Activated T-cell treated with anti-CD3 and anti-CD28 coated beads, Interleukin-2, amount 50 U/mL, for 1 hour (primary cell): ENCODE measurements at regions not wholly inside any gene's neighbourhood (a gene's known extent, or its start where the extent isn't known, plus 50 kb on each side); places are given as distances from the start of the nearest gene placed in this dataset.

Experiments
- DNase-seq: peaks from one replicate; pipeline ENCODE4 v3.0.0-alpha.2; 2020

DNA sequence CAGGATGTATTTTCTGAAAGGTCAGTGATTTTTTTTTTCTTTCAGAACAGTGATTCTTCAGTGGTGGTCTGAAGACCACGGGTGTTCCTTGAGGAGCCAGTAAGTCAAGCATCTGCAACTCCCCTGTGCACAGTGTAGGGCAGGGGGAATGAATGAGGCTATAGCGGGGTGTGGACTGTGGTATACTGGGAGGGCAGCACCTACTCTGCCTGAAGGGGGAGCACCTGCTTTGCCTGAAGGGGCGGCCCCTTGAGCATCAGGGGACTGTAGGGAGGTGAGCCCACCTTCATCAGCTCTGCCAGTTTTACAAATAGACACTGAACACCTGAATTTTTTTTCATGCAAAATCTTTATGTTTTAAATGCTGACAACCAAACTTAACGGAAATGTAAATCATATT is 77.5 kb upstream of the RIPOR2 start:
- DNase-seq, result no peak

DNA sequence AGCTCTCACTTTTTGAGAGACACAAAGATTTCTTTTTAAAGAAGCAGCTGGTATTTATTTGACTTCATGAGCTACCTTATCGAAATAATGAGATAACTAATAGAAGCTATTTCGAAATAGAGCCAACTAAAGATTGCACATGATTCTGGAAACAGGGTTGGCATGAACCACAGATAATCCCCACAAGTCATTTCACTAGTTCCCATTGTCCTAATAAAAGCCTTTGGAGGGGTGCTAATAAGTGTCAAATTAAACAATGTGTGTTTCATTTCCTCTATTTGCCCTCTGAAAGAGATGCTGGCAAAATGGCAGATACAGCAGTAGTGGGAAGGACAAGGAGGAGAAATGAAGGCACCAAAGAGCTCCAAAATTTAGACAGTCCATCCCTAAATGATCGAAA is 78.6 kb upstream of the RIPOR2 start:
- no peak for DNase-seq

DNA sequence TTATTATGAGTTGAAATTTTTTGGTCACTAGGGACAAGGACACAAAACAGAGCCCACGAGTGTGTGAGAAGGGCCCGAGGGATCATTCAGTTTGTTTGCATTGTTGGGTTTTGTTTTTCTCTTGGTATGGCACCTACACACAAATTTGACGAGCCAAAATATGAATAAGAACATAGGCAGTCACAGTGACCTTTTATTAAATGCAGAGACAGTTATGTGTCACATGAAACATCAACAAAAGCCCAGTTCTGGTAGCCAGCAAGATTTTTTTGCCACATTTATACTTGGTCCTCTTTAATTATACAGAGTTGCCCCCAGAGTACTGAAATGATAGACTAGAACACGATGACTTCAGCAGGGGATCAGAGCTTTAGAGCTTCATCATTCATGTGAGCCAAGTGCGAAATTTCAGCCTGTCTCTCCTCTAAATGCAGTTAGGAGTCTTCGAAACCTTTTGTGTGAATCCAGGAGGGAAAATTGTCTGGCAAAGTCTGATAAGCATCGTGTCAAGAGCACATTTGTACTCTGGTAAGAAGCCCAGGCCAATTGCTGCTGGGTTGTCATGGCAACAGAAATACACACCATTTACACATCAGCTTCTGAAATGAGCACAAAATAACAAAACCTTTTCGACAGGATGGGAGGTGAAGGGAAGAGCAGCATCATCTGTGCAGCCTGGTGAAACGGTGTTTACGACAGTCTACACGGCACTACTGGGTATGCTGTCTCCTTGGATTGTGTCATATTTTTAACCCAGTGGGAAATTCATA is 79.2 kb upstream of the RIPOR2 start:
- no peak for DNase-seq

DNA sequence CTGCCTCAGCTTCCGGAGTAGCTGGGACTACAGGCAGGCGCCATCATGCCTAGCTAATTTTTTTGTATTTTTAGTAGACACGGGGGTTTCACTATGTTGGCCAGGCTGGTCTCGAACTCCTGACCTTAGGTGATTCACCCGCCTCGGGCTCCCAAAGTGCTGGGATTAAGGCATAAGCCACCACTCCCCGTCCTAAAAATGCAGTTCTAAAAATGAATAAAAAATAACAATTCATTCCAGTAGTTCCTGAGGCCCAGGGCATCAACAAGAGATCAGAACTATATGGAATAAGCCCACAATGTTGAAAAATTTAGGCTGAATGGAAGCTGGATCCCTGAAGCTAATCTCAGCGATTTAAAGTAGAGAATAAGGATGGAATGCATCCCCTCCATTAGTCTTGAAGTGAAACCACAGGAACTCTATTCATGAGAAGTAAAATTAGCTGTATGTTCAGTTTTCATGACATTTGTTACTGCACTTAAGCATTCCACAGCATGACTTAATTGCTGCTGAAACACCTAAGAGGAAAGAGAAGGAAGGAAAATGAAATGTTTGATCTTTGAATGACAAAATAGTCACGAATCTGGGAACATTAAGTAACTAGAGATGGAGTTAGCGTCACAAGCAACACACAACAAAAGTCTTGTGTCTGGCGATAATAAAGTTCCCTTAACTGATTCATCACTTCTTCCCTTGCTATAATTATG is 80.4 kb upstream of the RIPOR2 start:
- DNase-seq, result no peak

DNA sequence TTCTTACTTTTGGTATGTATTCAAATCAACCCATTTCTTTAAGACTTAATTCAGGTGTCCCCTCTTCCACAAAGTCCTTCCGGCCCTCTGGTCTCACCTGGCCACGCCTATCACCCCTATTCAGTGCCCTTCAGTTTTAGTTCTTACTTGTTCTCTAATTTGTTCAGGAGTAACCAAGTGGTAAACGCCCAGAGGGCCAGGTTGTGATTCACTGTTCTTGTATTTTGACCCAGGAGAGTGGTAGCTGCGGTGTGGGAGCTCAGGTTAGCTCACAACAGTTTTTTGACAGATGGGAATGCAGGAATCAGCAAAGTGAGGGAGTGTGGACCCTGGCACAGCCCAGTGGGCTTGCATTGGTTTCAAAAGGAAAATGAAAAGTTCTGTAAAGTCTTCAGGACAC is 81.7 kb upstream of the RIPOR2 start:
- DNase-seq, result no peak

DNA sequence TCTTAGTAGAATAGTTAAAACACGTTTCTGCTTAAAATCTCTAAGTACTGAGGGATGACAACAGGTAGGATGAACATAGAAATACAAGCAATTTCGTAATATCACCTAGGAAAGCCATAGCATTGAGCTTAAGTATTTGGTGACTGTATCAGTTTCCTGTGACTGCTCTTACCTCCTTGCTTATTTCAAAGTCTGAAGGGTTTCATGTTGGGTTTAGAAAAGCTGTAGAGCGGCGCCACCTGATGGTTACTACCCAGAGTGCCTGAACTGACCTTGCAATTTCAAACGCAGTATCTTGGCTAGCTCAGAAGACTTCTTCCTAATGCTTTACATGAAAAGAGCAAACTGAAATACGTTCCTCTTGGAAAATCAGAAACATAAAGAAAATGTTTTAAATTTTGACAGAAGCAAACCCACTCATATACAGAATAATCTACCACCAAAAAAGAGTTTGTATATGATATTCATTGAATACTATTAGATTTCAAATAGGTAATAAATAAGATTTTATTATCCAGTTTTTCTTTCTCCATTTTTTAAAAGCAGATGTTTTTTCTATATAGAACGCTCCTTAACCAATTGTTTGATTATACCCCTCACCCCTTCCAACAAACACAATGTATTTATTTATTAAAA is 82.3 kb upstream of the RIPOR2 start:
- DNase-seq, result peak; percentile 80

DNA sequence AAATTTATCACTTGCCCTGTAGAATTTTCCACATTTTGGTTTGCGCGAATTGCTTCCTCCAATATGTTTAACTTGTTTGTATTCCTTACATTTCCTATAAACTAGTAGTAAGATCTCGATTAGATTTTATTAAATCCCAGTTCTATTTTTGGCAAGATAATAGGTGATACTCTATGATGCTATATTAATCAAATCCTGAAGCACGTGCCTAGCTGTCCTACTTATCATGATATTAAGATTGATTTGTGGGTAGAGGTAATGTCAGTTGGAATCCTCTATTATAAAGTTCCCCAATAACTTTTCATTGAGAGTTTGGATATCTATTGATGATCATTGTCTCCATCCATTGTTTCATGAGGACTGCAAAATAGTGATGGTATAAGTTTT is 82.8 kb upstream of the RIPOR2 start:
- DNase-seq, result no peak

DNA sequence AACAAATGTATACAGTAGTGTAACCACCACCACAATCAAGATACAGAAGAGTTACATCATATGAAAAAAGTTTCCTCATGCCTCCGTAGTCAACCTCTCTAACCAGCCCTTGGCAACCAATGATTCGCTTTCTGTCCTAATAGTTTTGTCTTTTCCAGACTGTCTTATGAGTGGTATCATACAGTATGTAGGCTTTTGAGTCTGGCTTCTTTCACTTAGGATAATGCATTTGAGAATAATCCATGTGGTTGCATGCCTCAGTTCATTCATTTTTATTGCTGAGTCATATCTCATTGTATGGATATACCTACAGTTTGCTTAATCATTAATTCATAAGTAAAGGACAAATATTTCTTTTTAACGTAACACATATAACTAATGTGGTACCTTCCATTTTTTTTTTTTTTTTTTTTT is 86.4 kb upstream of the RIPOR2 start:
- DNase-seq, result no peak

DNA sequence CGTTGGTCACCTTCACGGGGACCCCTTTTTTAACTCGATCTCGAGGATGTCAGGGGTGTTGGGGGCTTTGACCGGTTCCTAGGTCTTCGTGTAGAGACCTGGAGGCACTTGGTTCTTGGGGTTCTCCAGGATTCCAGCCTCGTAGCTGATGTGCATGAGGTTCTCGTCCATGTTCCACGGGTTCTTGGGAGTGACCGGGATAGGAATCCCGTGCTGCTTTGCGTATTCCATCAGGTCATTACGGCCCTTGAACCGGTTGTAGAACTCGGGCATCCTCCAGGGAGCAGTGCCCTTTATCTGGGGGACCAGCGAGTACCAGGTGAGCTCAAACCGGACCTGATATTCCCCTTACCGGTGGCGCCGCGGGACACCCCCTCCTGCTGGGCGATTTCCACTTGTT is 88.0 kb upstream of the RIPOR2 start:
- no peak for DNase-seq

DNA sequence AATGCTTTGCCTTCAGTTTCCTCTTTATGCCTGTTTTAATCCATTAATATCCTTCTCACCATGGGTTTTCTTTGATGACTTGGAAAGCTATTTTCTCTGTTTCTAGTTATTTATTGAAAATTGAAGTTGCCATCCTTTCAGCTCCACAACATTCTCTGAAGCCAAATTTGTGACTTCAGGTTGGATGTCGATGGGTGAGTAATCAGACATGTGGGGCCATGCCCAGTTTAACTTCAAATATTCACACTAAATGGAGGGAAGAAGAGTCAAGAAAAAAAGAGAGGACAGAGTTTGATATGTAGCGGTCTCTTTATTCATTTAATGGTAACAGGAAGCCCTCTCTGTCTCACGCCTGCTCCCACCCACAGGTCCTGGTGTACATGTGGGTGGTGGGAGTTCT is 89.1 kb upstream of the RIPOR2 start:
- no peak for DNase-seq

DNA sequence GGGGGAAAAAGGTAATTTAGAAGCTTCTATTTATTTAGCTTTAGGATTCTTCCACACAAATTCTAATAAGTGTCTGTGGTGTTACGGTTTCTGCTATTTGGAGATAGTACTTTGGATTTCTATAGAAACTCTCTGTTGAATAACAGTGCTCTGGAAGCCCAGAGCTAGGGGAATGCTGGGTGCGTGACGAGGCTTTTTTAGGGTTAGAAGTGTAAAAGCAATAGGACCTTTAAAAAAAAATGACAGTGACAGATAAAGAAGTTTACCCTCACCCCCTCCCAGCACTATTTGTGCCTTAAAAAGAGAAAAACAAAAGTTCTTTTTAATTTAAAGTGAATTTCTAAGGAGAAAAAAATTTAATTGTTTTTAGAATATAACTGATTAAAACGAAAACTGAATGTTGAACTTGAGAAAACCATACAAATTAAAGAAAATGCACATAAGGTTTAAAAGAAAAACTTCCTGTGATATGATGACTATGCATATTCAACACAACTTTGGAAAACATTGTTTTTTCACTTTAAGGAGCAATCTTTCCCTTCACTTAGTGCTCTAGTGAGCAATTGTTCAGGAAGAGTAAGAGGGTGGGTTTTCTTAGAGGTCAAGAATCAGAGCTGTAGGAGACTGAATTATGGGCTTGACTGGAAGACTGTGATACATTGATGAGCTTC is 89.6 kb upstream of the RIPOR2 start:
- DNase-seq, result no peak

DNA sequence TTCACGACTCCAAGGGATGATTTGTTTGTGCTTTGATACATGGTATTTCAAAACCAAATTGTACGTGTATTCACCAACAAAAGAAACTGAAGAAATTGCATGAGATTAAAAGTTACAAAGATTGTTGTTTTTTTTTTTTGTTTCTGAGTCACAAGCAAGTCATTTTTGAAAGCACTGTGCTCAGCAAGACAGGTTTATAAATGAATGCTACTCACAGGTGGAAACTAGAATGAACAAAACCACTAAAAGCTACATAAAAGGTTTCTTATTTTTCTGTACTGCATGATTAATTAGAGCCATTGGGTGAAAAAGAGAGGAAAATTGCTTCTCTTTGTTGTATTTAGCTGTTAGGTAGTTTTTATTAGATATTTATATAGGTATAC is 90.2 kb upstream of the RIPOR2 start:
- no peak for DNase-seq

DNA sequence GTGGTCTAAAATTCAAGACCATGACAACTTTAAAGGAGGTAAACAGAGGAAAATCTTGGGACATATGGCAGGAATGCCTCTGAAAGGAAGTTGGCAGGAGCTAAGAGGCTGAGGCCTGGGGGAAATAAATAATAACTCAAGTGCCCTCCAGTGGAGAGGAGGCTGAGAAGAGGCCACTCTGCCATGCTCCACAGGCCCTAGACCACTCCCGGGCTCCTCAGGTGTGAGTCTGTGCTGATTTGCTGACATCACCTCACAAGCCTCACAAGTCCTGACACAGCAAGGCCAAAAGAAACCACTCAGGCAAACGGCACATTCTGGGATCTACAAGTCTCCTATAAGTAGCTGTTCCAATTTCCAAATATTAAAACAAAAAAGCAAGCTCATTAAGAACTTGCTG is 91.0 kb upstream of the RIPOR2 start:
- no peak for DNase-seq

DNA sequence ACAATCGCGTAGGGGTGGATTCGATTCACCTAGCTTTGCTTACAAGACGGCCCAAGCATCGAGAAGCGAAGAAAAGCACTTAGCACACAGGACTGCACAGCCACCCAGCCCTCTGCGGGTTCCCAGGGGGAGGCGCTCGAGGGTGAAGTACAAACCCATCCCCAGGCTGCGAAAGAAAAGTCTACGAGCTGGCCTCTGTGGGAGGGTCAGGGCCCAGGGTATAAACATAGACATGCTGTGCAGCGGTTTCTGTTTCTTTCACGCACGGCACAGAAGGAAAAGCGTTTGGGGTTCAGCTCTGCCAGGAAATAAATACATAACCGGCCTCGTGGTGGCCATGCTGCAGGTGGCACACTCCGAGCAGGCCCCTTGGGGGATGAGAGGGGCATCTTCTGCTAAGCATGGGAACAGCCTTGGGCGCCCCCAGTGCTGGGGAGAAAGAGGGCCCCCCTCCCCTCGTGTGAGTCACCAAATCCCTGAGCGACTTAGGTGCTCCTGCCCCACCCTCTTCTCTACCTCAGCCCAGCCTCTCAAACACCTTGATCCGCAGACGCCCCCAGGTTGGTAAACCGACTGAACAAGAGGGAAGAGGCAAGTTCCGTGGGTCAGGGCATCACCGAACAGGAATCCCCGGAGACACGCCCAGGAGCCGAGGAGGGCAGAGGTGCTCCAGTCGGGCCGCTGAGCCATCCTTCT is 91.6 kb upstream of the RIPOR2 start:
- DNase-seq, result peak; percentile 77

DNA sequence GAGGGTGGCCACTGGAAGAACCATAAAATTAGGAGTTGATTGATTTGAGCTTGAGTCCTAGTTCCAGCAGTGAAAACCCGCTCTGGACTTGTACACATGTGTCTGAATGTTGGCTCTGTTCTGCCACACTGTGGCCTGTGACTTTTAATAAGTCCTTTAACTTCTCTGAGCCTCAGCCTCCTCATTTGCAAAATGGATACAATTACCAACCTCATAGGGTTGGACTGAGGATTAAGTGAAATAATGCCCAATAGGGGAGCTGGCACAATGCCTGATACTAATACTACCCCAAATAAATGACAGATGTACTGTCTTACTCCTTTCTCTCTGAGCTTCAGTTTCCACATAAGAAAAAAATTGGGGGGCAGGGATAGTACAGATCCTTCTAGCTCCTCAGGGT is 92.6 kb upstream of the RIPOR2 start:
- DNase-seq, result no peak

DNA sequence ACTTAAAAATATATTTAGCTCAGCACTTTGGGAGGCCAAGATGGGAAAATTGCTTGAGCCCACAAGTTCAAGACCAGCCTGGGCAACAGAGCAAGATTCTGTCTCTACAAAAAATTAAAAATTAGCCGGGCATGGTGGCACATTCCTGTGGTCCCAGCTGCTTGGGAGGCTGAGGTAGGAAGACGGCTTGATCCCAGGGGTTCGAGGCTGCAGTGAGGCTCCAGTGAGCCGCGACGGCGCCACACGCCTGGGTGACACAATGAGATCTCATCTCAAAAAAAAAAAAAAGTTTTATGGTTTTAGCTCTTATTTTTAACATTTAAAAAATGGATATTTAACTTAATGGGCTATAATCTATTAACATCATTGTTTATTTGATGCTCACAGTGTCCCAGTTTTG is 97.2 kb upstream of the RIPOR2 start:
- no peak for DNase-seq

DNA sequence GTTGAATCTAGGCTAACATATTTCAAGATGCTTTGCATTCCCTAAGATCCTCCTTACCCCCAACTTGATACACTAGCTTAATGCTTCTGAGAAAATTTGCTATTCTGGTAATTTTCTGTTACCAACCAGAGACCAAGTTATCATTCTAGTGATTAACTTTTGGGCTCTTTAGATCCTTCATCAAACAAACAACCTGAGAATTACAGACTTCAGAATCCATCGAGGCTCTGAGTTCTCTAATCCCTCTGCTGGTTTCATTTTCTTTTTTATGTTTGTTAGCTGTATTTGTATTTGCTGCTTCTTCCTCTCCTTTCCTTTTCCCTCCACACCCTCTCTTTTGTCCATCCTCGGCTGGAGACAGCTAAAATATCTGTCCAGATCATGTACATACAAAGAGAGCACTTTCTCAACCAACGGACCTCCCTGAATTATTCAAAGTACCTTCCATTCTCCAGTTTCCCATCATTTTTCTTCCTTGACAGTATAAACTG is 98.7 kb upstream of the RIPOR2 start:
- no peak for DNase-seq

DNA sequence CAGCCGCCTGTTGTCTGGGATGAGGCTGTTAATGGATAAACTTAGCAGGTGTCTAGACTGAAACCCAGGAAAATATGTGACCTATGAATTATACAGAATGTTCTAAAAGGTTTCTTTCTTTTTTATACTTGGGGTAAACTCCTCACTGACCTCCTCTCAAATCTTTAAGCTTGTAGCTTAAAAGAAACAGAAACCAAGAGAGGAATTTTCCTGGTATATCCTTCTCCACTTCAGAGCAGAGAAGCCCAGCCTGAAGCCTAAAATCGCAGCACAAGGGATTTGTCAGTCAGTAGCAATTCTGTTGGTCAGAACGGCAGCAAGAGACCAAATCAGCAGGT is 99.4 kb upstream of the RIPOR2 start:
- no peak for DNase-seq

DNA sequence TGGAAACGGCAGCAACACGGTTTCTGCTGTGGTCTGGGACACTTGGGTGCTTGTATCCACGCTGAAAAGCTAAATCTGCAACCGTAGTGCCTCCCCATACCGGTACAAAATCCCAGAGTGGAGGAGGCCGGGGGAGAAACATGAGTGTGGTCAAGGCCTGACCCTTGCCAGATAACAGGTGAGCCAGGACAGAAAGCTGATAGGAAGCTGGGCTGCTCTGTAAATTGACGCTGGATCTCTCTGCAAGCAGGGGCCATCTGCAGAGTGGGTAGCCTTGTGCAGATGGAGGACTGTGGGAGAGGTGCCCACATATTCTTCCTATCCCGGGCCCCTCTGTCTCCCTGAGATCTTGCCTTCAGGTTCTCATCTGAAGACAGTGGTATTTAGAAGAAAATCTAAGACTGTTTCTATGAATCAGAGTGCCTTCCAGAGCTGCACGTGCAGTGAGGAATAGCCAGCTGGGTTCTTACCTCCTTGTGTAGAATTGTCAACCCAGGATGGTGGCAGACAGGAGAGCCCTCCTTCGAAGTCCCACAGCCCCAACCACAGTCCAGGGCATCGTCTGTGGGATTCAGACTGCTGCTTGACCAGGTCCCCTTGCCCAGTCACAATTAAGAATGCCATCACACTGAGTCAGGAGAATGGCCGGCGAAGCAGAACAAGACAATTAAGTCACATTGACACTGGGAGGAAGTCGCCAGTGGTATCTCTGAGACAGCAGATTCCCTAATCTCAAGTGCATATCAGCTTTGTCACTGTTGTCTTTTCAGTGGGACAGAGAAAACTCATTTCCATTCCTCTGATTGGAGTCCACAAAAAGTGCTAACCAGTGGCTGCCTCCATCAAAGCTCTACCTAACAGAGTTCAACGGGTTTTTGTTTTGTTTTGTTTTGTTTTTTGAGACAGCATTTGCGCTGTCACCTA is 100.0 kb upstream of the RIPOR2 start:
- no peak for DNase-seq

DNA sequence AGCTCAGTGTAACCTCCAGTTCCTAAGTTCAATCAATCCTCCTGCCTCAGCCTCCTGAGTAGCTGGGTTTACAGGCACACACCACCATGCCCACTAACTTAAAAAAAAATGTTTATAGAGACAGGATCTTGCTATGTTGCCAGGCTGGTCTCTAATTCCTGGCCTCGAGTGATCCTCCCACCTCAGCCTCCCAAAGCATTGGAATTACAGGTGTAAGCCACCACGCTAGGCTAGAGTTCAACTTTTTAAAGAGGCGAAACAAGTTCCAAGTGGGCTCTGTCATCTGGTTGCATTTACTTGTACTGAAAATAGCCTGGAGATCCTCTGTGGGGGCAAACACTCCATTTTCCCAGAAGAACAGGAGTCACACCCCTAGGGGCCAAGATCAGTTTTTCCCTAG is 100.7 kb upstream of the RIPOR2 start:
- DNase-seq, result no peak

DNA sequence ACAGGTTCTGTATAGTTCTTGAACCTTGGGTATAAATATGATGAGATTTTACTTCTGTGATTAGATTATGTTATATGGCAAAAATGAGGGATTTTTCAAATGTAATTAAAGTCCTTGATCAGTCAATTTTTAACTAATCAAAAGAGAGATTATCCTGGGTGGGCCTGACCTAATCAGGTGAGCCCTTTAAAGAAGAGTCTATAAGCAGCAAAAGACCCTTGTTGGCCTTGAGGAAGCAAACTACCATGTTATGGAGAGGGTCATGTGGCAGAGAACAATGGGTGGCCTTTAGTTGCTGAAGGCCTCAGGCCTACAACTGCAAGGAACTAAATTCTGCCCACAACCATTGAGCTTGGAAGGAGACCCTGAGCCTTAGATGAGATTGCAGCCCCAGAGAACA is 102.5 kb upstream of the RIPOR2 start:
- DNase-seq, result no peak

DNA sequence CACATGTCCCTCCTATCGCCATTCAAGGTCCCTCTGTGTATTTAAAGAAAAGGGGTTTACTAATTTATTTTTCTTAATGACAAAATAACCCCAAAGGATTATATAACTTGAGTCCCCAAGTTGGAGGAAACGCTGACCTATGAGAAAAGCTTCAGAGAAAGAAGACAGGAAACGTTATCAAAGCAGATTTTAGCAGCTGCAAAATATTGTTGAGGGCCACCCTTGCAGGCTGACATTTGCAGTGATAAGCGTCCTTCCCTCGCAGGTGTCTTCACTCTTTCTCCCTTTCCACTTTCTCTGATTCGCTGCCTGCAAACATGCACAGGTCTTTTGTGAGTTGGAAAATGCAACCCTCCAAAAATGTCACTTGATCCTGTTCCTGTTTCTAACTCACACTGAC is 103.2 kb upstream of the RIPOR2 start:
- DNase-seq, result no peak
